ENCODE measurements at regions not wholly inside any gene's neighbourhood (a gene's known extent, or its start where the extent isn't known, plus 50 kb on each side); places are given as distances from the start of the nearest gene placed in this dataset.

DNA sequence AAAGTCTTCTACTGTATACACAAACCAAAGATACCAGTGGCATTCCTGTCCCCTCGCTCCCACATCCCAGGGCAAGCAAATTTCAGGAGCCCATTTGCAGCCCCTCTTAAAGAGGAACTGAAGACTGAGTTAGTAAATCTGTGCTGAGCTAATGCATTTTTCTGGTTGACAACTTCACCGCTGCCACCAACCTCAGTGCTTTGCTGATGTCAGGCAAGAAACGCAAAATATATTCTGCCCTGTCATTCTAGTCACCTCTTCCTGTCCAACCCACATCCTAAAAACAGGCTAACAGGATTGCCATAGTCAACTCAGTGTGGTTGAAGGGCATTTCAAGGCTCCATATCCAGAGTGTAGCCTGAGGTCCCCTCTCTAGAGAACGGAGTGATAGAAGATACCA, 59.4 kb upstream of the FICD start:
- Histone ChIP-seq H3K4me1 (no peaks in the 10 kb centered on the region), H3K27ac (replicated peaks) (no peak overlapping the region), H3K36me3 (no peaks in the 10 kb centered on the region), H3K9me3 (replicated peaks) (no peaks in the 10 kb centered on the region), H3K27me3 (ENCODE audit: low read depth) (peaks cover 60% of the 10 kb centered on the region), H3K4me3 (no peak overlapping the region)
- intact Hi-C loops (cut with micrococcal nuclease), result no loop called here
- no peak for DNase-seq
- TF ChIP-seq, protein P1, sequence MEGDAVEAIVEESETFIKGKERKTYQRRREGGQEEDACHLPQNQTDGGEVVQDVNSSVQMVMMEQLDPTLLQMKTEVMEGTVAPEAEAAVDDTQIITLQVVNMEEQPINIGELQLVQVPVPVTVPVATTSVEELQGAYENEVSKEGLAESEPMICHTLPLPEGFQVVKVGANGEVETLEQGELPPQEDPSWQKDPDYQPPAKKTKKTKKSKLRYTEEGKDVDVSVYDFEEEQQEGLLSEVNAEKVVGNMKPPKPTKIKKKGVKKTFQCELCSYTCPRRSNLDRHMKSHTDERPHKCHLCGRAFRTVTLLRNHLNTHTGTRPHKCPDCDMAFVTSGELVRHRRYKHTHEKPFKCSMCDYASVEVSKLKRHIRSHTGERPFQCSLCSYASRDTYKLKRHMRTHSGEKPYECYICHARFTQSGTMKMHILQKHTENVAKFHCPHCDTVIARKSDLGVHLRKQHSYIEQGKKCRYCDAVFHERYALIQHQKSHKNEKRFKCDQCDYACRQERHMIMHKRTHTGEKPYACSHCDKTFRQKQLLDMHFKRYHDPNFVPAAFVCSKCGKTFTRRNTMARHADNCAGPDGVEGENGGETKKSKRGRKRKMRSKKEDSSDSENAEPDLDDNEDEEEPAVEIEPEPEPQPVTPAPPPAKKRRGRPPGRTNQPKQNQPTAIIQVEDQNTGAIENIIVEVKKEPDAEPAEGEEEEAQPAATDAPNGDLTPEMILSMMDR (IDR thresholded peaks at IDR 0.05; ENCODE audit: borderline replicate concordance), result no peak

- no peak overlapping the region for H3K27ac ChIP-seq (replicated peaks)
- H3K36me3 ChIP-seq, result no peaks in the 10 kb centered on the region
- no peaks in the 10 kb centered on the region for H3K4me1 ChIP-seq
- intact Hi-C loops (cut with micrococcal nuclease), result no loop called here
- no peaks in the 10 kb centered on the region for H3K9me3 ChIP-seq (replicated peaks)
- no peak for DNase-seq
- H3K4me3 ChIP-seq, result no peak overlapping the region
- peaks cover 60% of the 10 kb centered on the region for H3K27me3 ChIP-seq (ENCODE audit: low read depth)
- TF ChIP-seq, protein P1 (IDR thresholded peaks at IDR 0.05; ENCODE audit: borderline replicate concordance), result no peak
Measured at GRCh38 chr12:108454539-108455139, 60.4 kb upstream of the FICD start.

DNA sequence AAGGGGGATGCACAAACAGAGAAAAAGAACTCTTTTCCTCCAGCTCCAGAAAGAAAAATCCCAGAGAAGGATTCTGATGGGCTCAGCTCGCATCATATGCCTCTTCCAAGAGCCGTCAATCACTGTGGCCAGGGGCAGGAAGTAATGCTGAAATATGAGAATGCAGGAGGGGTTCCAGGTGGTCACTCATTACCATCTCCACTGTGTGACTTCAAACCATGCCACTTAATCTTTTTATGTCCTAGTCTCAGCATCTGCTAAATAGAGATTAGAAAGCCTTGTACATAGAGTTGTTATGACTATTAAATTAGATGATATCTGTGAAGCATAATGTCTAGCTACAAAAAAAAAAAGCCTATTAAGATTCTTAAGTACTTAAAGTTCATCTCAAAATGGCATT, 65.6 kb upstream of the FICD start:
- intact Hi-C loops (cut with micrococcal nuclease), result no loop called here
- peaks cover 73% of the 10 kb centered on the region for H3K27me3 ChIP-seq (ENCODE audit: low read depth)
- no peak overlapping the region for H3K27ac ChIP-seq (replicated peaks)
- H3K4me3 ChIP-seq, result no peak overlapping the region
- DNase-seq, result no peak
- H3K36me3 ChIP-seq, result no peaks in the 10 kb centered on the region
- H3K4me1 ChIP-seq, result no peaks in the 10 kb centered on the region
- TF ChIP-seq, protein P1 (IDR thresholded peaks at IDR 0.05; ENCODE audit: borderline replicate concordance), result no peak
- H3K9me3 ChIP-seq (replicated peaks), result no peaks in the 10 kb centered on the region

GRCh38 chr12:108448246-108448645, 66.8 kb upstream of the FICD start:
- Histone ChIP-seq H3K36me3 (no peaks in the 10 kb centered on the region), H3K4me1 (no peaks in the 10 kb centered on the region), H3K27ac (replicated peaks) (no peak overlapping the region), H3K9me3 (replicated peaks) (no peaks in the 10 kb centered on the region), H3K4me3 (no peak overlapping the region), H3K27me3 (ENCODE audit: low read depth) (peaks cover 71% of the 10 kb centered on the region)
- DNase-seq, result no peak
- intact Hi-C loops (cut with micrococcal nuclease), result no loop called here
- TF ChIP-seq, protein P1 (IDR thresholded peaks at IDR 0.05; ENCODE audit: borderline replicate concordance), result no peak

DNA sequence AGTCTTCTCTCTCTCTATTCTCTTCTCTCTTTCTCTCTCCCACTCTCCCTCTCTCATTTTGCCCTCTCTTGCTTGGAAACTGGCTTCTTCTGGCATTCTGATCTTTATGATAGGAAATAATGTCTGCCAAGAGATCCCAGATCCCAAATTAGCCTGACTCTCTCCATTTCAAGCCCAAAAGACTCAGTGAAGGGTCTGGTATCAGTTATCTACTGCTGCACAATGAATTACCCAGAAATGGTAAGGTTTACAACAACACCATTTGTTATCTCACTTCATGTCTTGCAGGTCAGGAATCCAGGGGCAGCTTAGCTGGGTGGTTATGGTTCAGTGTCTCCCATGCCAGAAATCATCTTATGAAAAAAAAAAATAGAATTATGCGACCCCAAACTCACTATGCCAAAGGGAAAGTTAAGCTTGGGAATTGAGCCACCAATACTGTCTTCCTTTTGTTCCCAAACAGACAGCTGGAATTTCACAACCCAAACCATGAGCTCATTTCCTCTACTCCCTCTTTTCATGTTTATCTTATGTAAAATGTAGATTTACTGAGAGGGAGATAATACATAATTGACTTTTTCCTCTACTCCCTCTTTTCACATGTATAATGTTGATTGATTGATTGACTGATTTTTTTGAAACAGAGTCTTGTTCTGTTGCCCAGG, 67.8 kb upstream of the FICD start:
- intact Hi-C loops (cut with micrococcal nuclease), result no loop called here
- H3K9me3 ChIP-seq (replicated peaks), result no peaks in the 10 kb centered on the region
- H3K27me3 ChIP-seq (ENCODE audit: low read depth), result peaks cover 63% of the 10 kb centered on the region
- TF ChIP-seq, protein P1 (IDR thresholded peaks at IDR 0.05; ENCODE audit: borderline replicate concordance), result no peak
- peak overlapping the region; percentile 60 for H3K27ac ChIP-seq (replicated peaks)
- H3K36me3 ChIP-seq, result no peaks in the 10 kb centered on the region
- DNase-seq, result no peak
- no peak overlapping the region for H3K4me3 ChIP-seq
- H3K4me1 ChIP-seq, result no peaks in the 10 kb centered on the region
